HG03103 (cell line): ENCODE measurements at regions not wholly inside any gene's neighbourhood (a gene's known extent, or its start where the extent isn't known, plus 50 kb on each side); places are given as distances from the start of the nearest gene placed in this dataset.
"Not testable (repeated sequence)": the region's sequence is repeated elsewhere in the genome, so short reads cannot be mapped to it uniquely, and the experiment has no call there.

Experiments
- ATAC-seq: cut with Tn5 transposase; IDR thresholded peaks from one replicate; pipeline ENCODE4 v1.9.1; 2021; ENCODE audit warnings: low read depth; ENCODE audit not compliant: unreplicated experiment

- not testable (repeated sequence) for ATAC-seq
Observed at GRCh38 chr1:143845193-143845592, 126.6 kb downstream of the FAM72C start.

GRCh38 chr1:143842058-143842457 lies 129.7 kb downstream of the FAM72C start:
- ATAC-seq: not testable (repeated sequence)

GRCh38 chr1:143839182-143839581 lies 132.6 kb downstream of the FAM72C start:
- not testable (repeated sequence) for ATAC-seq

- ATAC-seq: not testable (repeated sequence)
Observed at GRCh38 chr1:143838598-143838929, 133.2 kb downstream of the FAM72C start.

GRCh38 chr1:143837924-143838597 lies 133.7 kb downstream of the FAM72C start:
- ATAC-seq: not testable (repeated sequence)

GRCh38 chr1:143833376-143833775 lies 138.4 kb downstream of the FAM72C start:
- not testable (repeated sequence) for ATAC-seq

GRCh38 chr1:143832379-143832716 lies 139.4 kb downstream of the FAM72C start:
- ATAC-seq: not testable (repeated sequence)

- ATAC-seq: not testable (repeated sequence)
Observed at GRCh38 chr1:143831479-143832378, 140.1 kb downstream of the FAM72C start.

- not testable (repeated sequence) for ATAC-seq
Observed at GRCh38 chr1:143826162-143826561, 145.6 kb downstream of the FAM72C start.

- not testable (repeated sequence) for ATAC-seq
Observed at GRCh38 chr1:143824266-143824665, 147.5 kb downstream of the FAM72C start.

GRCh38 chr1:143820058-143820457 lies 151.7 kb downstream of the FAM72C start:
- not testable (repeated sequence) for ATAC-seq

- ATAC-seq: not testable (repeated sequence)
Observed at GRCh38 chr1:143816369-143816768, 155.4 kb downstream of the FAM72C start.

- ATAC-seq: not testable (repeated sequence)
Observed at GRCh38 chr1:143805374-143805773, 166.4 kb downstream of the FAM72C start.

- ATAC-seq: not testable (repeated sequence)
Observed at GRCh38 chr1:143804707-143805356, 167.0 kb downstream of the FAM72C start.

- ATAC-seq: not testable (repeated sequence)
Observed at GRCh38 chr1:143803927-143804411, 167.8 kb downstream of the FAM72C start.

GRCh38 chr1:143803095-143803494 lies 168.7 kb downstream of the FAM72C start:
- ATAC-seq: not testable (repeated sequence)

- ATAC-seq: not testable (repeated sequence)
Observed at GRCh38 chr1:143799568-143800187, 172.1 kb downstream of the FAM72C start.

GRCh38 chr1:143796369-143796768 lies 175.4 kb downstream of the FAM72C start:
- ATAC-seq: not testable (repeated sequence)

GRCh38 chr1:143792047-143792937 lies 179.5 kb downstream of the FAM72C start:
- ATAC-seq: not testable (repeated sequence)
